WTC11 (cell line): ENCODE measurements at regions not wholly inside any gene's neighbourhood (a gene's known extent, or its start where the extent isn't known, plus 50 kb on each side); places are given as distances from the start of the nearest gene placed in this dataset.

Experiments used
- CTCF ChIP-seq: fragments of 200-600 bp; IDR thresholded peaks from 2 replicates; pipeline ENCODE4 v1.8.0; 2022; ENCODE audit warnings: antibody characterized with exemption
- MAX ChIP-seq: sonication (generic); formaldehyde crosslinking; IDR thresholded peaks from 2 replicates; pipeline ENCODE4 v1.8.0; 2022; ENCODE audit warnings: mild to moderate bottlenecking, missing genetic modification reagents

- TF ChIP-seq CTCF (no peak), MAX (CRISPR knock-in tag) (no peak)
These were observed 218.7 kb upstream of the CHRNA7 start for GRCh38 chr15:31811641-31812040.
